Liver (tissue), 3 donors: ENCODE measurements at regions not wholly inside any gene's neighbourhood (a gene's known extent, or its start where the extent isn't known, plus 50 kb on each side); places are given as distances from the start of the nearest gene placed in this dataset.

Experiments
- ATF3 ChIP-seq: IDR thresholded peaks from 2 replicates; pipeline ENCODE4 v1.6.1; 2016; ENCODE audit warnings: antibody characterized with exemption
- CTCF ChIP-seq: fragments of 150-350 bp; IDR thresholded peaks from 2 replicates; pipeline ENCODE4 v1.5.1; 2017; ENCODE audit warnings: improper control_type of control experiment, low read depth, low read length; ENCODE audit not compliant: missing input control
- EGR1 ChIP-seq, 2 donors: IDR thresholded peaks; 2 replicates each; pipeline ENCODE4 v1.6.1; 2016 to 2018; ENCODE audit warnings: antibody characterized with exemption in 2 of 2, low read depth in 2 of 2
- JUND ChIP-seq, 2 donors: IDR thresholded peaks; 2 replicates each; pipeline ENCODE4 v1.6.1; 2016; ENCODE audit warnings: antibody characterized with exemption in 2 of 2
- MAX ChIP-seq: IDR thresholded peaks from 2 replicates; pipeline ENCODE4 v1.6.1; 2016; ENCODE audit warnings: antibody characterized with exemption
- YY1 ChIP-seq: IDR thresholded peaks from 2 replicates; pipeline ENCODE4 v1.6.1; 2016; ENCODE audit warnings: antibody characterized with exemption, mild to moderate bottlenecking
- TF ChIP-seq, protein P1 (sequence below): IDR thresholded peaks from 2 replicates; pipeline ENCODE4 v1.6.1; 2016; ENCODE audit warnings: antibody characterized with exemption
- donor health status: healthy.
- donor health status: healthy.

- TF ChIP-seq ATF3 (no peak), JUND (IDR thresholded peaks at IDR 0.05) (no peak), CTCF (no peak), YY1 (no peak), MAX (no peak), EGR1 (IDR thresholded peaks at IDR 0.05; ENCODE audit: low read depth in 2 of 2) (no peak)
- TF ChIP-seq, protein P1, sequence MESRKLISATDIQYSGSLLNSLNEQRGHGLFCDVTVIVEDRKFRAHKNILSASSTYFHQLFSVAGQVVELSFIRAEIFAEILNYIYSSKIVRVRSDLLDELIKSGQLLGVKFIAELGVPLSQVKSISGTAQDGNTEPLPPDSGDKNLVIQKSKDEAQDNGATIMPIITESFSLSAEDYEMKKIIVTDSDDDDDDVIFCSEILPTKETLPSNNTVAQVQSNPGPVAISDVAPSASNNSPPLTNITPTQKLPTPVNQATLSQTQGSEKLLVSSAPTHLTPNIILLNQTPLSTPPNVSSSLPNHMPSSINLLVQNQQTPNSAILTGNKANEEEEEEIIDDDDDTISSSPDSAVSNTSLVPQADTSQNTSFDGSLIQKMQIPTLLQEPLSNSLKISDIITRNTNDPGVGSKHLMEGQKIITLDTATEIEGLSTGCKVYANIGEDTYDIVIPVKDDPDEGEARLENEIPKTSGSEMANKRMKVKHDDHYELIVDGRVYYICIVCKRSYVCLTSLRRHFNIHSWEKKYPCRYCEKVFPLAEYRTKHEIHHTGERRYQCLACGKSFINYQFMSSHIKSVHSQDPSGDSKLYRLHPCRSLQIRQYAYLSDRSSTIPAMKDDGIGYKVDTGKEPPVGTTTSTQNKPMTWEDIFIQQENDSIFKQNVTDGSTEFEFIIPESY = no peak
These were observed 168.7 kb downstream of the ABCC12 start for GRCh38 chr16:47987136-47987535.
